ENCODE measurements at regions not wholly inside any gene's neighbourhood (a gene's known extent, or its start where the extent isn't known, plus 50 kb on each side); places are given as distances from the start of the nearest gene placed in this dataset.

- TF ChIP-seq EP300 (IDR thresholded peaks at IDR 0.05; ENCODE audit: borderline replicate concordance) (no peak), RAD21 (IDR thresholded peaks at IDR 0.05; ENCODE audit: low read depth) (peak; percentile 42)
Measured at GRCh38 chr14:22084393-22085281, 411.0 kb upstream of the OR4E1 start.

DNA sequence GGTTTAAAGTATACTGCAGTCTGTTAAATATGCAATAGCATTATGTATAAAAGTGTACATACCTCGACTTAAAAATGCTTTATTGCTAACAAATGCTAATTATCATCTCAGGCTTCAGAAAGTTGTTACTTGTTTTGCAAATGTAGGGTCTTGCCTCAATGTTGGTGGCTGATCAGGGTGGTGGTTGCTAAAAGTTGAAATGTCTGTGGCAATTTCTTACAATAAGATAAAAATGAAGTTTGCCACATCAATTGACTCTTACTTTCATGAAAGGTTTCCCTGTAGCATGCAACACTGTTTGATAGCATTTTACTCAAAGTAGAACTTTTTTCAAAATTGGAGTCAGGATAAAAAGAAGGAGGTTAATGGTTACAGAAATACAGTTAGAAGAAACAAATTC is 407.7 kb upstream of the OR4E1 start:
- TF ChIP-seq USF1 (IDR thresholded peaks at IDR 0.05): no peak
- no peak for TF ChIP-seq RAD21 (IDR thresholded peaks at IDR 0.05; ENCODE audit: low read depth)
- no peak for TF ChIP-seq ZBTB7A (IDR thresholded peaks at IDR 0.05; ENCODE audit: low read depth)
- TF ChIP-seq YY1 (IDR thresholded peaks at IDR 0.05; ENCODE audit: low read depth): no peak
- TF ChIP-seq, protein P1, sequence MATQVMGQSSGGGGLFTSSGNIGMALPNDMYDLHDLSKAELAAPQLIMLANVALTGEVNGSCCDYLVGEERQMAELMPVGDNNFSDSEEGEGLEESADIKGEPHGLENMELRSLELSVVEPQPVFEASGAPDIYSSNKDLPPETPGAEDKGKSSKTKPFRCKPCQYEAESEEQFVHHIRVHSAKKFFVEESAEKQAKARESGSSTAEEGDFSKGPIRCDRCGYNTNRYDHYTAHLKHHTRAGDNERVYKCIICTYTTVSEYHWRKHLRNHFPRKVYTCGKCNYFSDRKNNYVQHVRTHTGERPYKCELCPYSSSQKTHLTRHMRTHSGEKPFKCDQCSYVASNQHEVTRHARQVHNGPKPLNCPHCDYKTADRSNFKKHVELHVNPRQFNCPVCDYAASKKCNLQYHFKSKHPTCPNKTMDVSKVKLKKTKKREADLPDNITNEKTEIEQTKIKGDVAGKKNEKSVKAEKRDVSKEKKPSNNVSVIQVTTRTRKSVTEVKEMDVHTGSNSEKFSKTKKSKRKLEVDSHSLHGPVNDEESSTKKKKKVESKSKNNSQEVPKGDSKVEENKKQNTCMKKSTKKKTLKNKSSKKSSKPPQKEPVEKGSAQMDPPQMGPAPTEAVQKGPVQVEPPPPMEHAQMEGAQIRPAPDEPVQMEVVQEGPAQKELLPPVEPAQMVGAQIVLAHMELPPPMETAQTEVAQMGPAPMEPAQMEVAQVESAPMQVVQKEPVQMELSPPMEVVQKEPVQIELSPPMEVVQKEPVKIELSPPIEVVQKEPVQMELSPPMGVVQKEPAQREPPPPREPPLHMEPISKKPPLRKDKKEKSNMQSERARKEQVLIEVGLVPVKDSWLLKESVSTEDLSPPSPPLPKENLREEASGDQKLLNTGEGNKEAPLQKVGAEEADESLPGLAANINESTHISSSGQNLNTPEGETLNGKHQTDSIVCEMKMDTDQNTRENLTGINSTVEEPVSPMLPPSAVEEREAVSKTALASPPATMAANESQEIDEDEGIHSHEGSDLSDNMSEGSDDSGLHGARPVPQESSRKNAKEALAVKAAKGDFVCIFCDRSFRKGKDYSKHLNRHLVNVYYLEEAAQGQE (IDR thresholded peaks at IDR 0.05; ENCODE audit: low read depth): no peak
- TF ChIP-seq CREB1 (IDR thresholded peaks at IDR 0.05; ENCODE audit: low read depth): no peak
- no peak for TF ChIP-seq TCF12 (IDR thresholded peaks at IDR 0.05; ENCODE audit: low read depth)
- no peak for TF ChIP-seq NFIC (IDR thresholded peaks at IDR 0.05)
- no peak for TF ChIP-seq TEAD4 (IDR thresholded peaks at IDR 0.05)
- no peak for TF ChIP-seq FOXM1 (IDR thresholded peaks at IDR 0.05; ENCODE audit: borderline replicate concordance, low read depth)
- no peak for TF ChIP-seq TAF1 (IDR thresholded peaks at IDR 0.05; ENCODE audit: low read depth)
- no peak for TF ChIP-seq EP300 (IDR thresholded peaks at IDR 0.05; ENCODE audit: borderline replicate concordance)
- TF ChIP-seq CEBPB (IDR thresholded peaks at IDR 0.05): no peak
- no peak for TF ChIP-seq MAX (IDR thresholded peaks at IDR 0.05)
- no peak for TF ChIP-seq EGR1 (IDR thresholded peaks at IDR 0.05)

DNA sequence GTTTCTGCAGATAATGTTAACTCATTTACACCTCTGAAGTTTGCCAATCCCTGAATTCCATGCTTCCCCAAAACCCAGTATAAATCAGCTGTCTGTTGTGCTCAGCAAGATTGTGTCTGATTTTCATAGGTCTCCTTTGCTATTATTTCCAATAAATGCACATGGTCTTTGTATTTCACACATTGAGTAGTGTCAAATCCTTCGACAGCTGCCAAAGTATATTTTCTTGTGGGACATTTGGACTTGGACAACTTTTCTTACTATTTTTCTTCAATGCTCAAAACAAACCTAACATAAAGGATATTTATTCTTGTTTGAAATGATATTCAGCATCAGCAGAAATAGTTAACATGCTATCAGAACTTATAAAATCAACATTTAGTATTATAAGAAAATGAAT is 406.1 kb upstream of the OR4E1 start:
- TF ChIP-seq YY1 (IDR thresholded peaks at IDR 0.05; ENCODE audit: low read depth): no peak
- no peak for TF ChIP-seq TAF1 (IDR thresholded peaks at IDR 0.05; ENCODE audit: low read depth)
- TF ChIP-seq TEAD4 (IDR thresholded peaks at IDR 0.05): no peak
- no peak for TF ChIP-seq FOXM1 (IDR thresholded peaks at IDR 0.05; ENCODE audit: borderline replicate concordance, low read depth)
- TF ChIP-seq TCF12 (IDR thresholded peaks at IDR 0.05; ENCODE audit: low read depth): no peak
- TF ChIP-seq MAX (IDR thresholded peaks at IDR 0.05): no peak
- TF ChIP-seq RAD21 (IDR thresholded peaks at IDR 0.05; ENCODE audit: low read depth): no peak
- TF ChIP-seq CEBPB (IDR thresholded peaks at IDR 0.05): no peak
- no peak for TF ChIP-seq USF1 (IDR thresholded peaks at IDR 0.05)
- TF ChIP-seq EGR1 (IDR thresholded peaks at IDR 0.05): no peak

- TF ChIP-seq EP300 (IDR thresholded peaks at IDR 0.05; ENCODE audit: borderline replicate concordance) (no peak), RAD21 (IDR thresholded peaks at IDR 0.05; ENCODE audit: low read depth) (no peak), TEAD4 (IDR thresholded peaks at IDR 0.05) (no peak), ZBTB7A (IDR thresholded peaks at IDR 0.05; ENCODE audit: low read depth) (no peak), YY1 (IDR thresholded peaks at IDR 0.05; ENCODE audit: low read depth) (no peak), CEBPB (IDR thresholded peaks at IDR 0.05) (no peak), TAF1 (IDR thresholded peaks at IDR 0.05; ENCODE audit: low read depth) (no peak), MAX (IDR thresholded peaks at IDR 0.05) (no peak), TCF12 (IDR thresholded peaks at IDR 0.05; ENCODE audit: low read depth) (no peak), FOXM1 (IDR thresholded peaks at IDR 0.05; ENCODE audit: borderline replicate concordance, low read depth) (no peak), EGR1 (IDR thresholded peaks at IDR 0.05) (no peak), USF1 (IDR thresholded peaks at IDR 0.05) (no peak), NFIC (IDR thresholded peaks at IDR 0.05) (no peak), CREB1 (IDR thresholded peaks at IDR 0.05; ENCODE audit: low read depth) (no peak)
- TF ChIP-seq, protein P1 (IDR thresholded peaks at IDR 0.05; ENCODE audit: low read depth): no peak
Measured at GRCh38 chr14:22073801-22074200, 400.2 kb upstream of the OR4E1 start.

- no peak for TF ChIP-seq RAD21 (IDR thresholded peaks at IDR 0.05; ENCODE audit: low read depth)
- no peak for TF ChIP-seq TCF12 (IDR thresholded peaks at IDR 0.05; ENCODE audit: low read depth)
- TF ChIP-seq ZBTB7A (IDR thresholded peaks at IDR 0.05; ENCODE audit: low read depth): no peak
- no peak for TF ChIP-seq MAX (IDR thresholded peaks at IDR 0.05)
- TF ChIP-seq, protein P1 (IDR thresholded peaks at IDR 0.05; ENCODE audit: low read depth): no peak
- TF ChIP-seq EP300 (IDR thresholded peaks at IDR 0.05; ENCODE audit: borderline replicate concordance): no peak
- TF ChIP-seq USF1 (IDR thresholded peaks at IDR 0.05): no peak
- no peak for TF ChIP-seq TAF1 (IDR thresholded peaks at IDR 0.05; ENCODE audit: low read depth)
- no peak for TF ChIP-seq YY1 (IDR thresholded peaks at IDR 0.05; ENCODE audit: low read depth)
- TF ChIP-seq NFIC (IDR thresholded peaks at IDR 0.05): no peak
- no peak for TF ChIP-seq FOXM1 (IDR thresholded peaks at IDR 0.05; ENCODE audit: borderline replicate concordance, low read depth)
- no peak for TF ChIP-seq TEAD4 (IDR thresholded peaks at IDR 0.05)
Measured at GRCh38 chr14:22071006-22071405, 397.4 kb upstream of the OR4E1 start.
